ENCODE measurements at regions not wholly inside any gene's neighbourhood (a gene's known extent, or its start where the extent isn't known, plus 50 kb on each side); places are given as distances from the start of the nearest gene placed in this dataset.

DNA sequence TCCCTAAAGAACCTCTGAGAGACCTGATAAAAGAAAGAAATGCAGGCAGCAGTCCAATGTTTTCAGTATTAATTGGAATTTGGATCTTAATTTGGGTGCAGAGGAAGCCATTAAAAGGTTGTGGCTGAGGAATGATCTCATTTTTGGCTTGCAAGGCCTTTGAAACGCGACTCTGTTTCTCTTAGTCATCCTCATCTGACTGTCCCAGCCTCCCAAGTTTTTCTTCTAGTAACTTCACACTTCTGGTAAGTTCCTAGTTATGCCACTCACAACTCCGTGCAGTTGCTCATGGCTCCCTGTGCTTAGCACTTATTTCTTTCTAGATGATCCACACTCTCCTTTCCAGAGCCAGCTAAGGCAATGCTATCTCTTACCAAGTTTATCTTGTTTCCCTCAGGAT lies 147.4 kb upstream of the USP24 start:
- no peak overlapping the region for H3K4me3 ChIP-seq
- WGBS (ENCODE audit: insufficient coverage, insufficient replicate concordance, low lambda C conversion rate, missing lambda C conversion rate): 13% methylated on average over 3 of the region's 3 CpGs
- H3K9ac ChIP-seq (ENCODE audit: control insufficient read depth, insufficient read depth, low read length): no peak overlapping the region
- ATAC-seq (no peak), DNase-seq (ENCODE audit: low read depth, low spot score) (no peak), FAIRE-seq (no peak)
- ChIA-PET POLR2A (no interaction called here), SMC1A (ENCODE audit: uncharacterized antibody, unreplicated experiment) (interaction anchor here (1.5 kb wide), 1 partner anchor 17 kb away, joined by 3 read pairs; no protein-coding TSS in a partner anchor), RAD21 (ENCODE audit: unreplicated experiment) (no interaction called here), CTCF (interaction anchor here (1.1 to 9.4 kb wide), 2 partner anchors 13 to 25 kb away, joined by 3 to 63 read pairs; no protein-coding TSS in a partner anchor)
- no peaks in the 10 kb centered on the region for H4K20me1 ChIP-seq (ENCODE audit: control insufficient read depth, insufficient read depth)
- no peaks in the 10 kb centered on the region for H3K4me1 ChIP-seq (ENCODE audit: control insufficient read depth, insufficient read depth, low read length)
- H3K79me2 ChIP-seq (ENCODE audit: control insufficient read depth, insufficient read depth, low read length): no peaks in the 10 kb centered on the region
- H3K27ac ChIP-seq (ENCODE audit: control insufficient read depth, insufficient read depth): no peak overlapping the region
- in situ Hi-C loops (cut with MboI): no loop called here
- H3K36me3 ChIP-seq (ENCODE audit: control insufficient read depth in 2 of 2, insufficient read depth in 2 of 2, low read length in 1 of 2): no peaks in the 10 kb centered on the region
- no peak overlapping the region for H2AFZ ChIP-seq (ENCODE audit: control insufficient read depth, low read depth, low read length)
- H3K27me3 ChIP-seq (replicated peaks in 1 of 2; ENCODE audit: control insufficient read depth in 2 of 2, insufficient read depth in 2 of 2, low read length in 1 of 2): no peaks in the 10 kb centered on the region; a peak in 1 of 4 replicates
- TF ChIP-seq RAD51 (IDR thresholded peaks at IDR 0.05) (no peak), MTA2 (IDR thresholded peaks at IDR 0.05; ENCODE audit: low read depth) (no peak), RAD21 (IDR thresholded peaks at IDR 0.05; ENCODE audit: insufficient read depth, low read depth, low read length) (no peak), POLR2AphosphoS2 (IDR thresholded peaks at IDR 0.05; ENCODE audit: low read depth, low read length) (no peak), SREBF2 (IDR thresholded peaks at IDR 0.05; ENCODE audit: low read length) (no peak), NFYB (IDR thresholded peaks at IDR 0.05; ENCODE audit: insufficient read depth, low read depth, low read length) (no peak), KLF5 (IDR thresholded peaks at IDR 0.05; ENCODE audit: partially characterized antibody) (no peak), RCOR1 (conservative IDR thresholded peaks at IDR 0.05; ENCODE audit: low read depth, low read length) (no peak), CEBPB (IDR thresholded peaks at IDR 0.05; ENCODE audit: borderline replicate concordance in 1 of 2, low read depth in 2 of 2, low read length in 2 of 2) (no peak), SREBF1 (IDR thresholded peaks at IDR 0.05; ENCODE audit: low read length) (no peak), TBL1XR1 (IDR thresholded peaks at IDR 0.05; ENCODE audit: low read depth, low read length) (no peak), HDAC6 (IDR thresholded peaks at IDR 0.05; ENCODE audit: unreplicated experiment) (no peak), MEF2A (IDR thresholded peaks at IDR 0.05; ENCODE audit: insufficient read depth, low read depth, low read length) (no peak), CHD2 (IDR thresholded peaks at IDR 0.05; ENCODE audit: borderline replicate concordance, low read depth, low read length) (no peak), ZNF384 (IDR thresholded peaks at IDR 0.05; ENCODE audit: borderline replicate concordance, low read depth, low read length) (no peak), PAX5 (IDR thresholded peaks at IDR 0.05; ENCODE audit: borderline replicate concordance, low read depth, low read length) (no peak), POU2F2 (IDR thresholded peaks at IDR 0.05; ENCODE audit: borderline replicate concordance, low read depth, low read length) (no peak), ASH2L (IDR thresholded peaks at IDR 0.05; ENCODE audit: borderline replicate concordance, low read depth) (no peak), YBX1 (IDR thresholded peaks at IDR 0.05) (no peak)
- TF ChIP-seq, protein P1, sequence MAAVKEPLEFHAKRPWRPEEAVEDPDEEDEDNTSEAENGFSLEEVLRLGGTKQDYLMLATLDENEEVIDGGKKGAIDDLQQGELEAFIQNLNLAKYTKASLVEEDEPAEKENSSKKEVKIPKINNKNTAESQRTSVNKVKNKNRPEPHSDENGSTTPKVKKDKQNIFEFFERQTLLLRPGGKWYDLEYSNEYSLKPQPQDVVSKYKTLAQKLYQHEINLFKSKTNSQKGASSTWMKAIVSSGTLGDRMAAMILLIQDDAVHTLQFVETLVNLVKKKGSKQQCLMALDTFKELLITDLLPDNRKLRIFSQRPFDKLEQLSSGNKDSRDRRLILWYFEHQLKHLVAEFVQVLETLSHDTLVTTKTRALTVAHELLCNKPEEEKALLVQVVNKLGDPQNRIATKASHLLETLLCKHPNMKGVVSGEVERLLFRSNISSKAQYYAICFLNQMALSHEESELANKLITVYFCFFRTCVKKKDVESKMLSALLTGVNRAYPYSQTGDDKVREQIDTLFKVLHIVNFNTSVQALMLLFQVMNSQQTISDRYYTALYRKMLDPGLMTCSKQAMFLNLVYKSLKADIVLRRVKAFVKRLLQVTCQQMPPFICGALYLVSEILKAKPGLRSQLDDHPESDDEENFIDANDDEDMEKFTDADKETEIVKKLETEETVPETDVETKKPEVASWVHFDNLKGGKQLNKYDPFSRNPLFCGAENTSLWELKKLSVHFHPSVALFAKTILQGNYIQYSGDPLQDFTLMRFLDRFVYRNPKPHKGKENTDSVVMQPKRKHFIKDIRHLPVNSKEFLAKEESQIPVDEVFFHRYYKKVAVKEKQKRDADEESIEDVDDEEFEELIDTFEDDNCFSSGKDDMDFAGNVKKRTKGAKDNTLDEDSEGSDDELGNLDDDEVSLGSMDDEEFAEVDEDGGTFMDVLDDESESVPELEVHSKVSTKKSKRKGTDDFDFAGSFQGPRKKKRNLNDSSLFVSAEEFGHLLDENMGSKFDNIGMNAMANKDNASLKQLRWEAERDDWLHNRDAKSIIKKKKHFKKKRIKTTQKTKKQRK (IDR thresholded peaks at IDR 0.05; ENCODE audit: low read depth, low read length): no peak
- H3K9me3 ChIP-seq (replicated peaks; ENCODE audit: control insufficient read depth, insufficient read depth, low read length): no peaks in the 10 kb centered on the region
- no peak overlapping the region for H3K4me2 ChIP-seq (ENCODE audit: control insufficient read depth, insufficient read depth)
- BruUV-seq (replicated peaks): no TSS peak
- intact Hi-C loops (cut with micrococcal nuclease; ENCODE audit: unreplicated experiment): no loop called here
